ENCODE measurements at regions not wholly inside any gene's neighbourhood (a gene's known extent, or its start where the extent isn't known, plus 50 kb on each side); places are given as distances from the start of the nearest gene placed in this dataset.

DNA sequence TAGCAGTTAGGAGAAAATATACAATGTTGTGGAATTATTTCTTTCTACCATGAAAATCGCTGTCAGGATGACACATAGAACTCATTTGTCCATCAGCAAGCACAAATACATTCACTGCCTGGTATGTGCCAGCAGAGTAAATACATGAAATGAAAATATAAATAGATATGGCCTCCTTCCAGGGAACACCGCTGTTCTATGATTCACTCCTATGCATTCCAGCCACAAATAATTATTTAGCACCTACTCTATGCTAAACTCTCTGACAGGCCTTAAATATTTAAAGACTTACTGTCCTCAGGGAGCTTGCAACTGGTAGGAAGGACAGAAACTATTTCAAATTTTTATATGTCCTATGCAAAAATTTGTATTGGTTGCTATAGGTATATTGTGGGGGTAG, 975.0 kb upstream of the NCAM2 start:
- H3K27ac ChIP-seq = no peak overlapping the region
- 58 to 63% methylated on average over 2 of the region's 2 CpGs for WGBS, 2 donors
- TF ChIP-seq, protein P1, sequence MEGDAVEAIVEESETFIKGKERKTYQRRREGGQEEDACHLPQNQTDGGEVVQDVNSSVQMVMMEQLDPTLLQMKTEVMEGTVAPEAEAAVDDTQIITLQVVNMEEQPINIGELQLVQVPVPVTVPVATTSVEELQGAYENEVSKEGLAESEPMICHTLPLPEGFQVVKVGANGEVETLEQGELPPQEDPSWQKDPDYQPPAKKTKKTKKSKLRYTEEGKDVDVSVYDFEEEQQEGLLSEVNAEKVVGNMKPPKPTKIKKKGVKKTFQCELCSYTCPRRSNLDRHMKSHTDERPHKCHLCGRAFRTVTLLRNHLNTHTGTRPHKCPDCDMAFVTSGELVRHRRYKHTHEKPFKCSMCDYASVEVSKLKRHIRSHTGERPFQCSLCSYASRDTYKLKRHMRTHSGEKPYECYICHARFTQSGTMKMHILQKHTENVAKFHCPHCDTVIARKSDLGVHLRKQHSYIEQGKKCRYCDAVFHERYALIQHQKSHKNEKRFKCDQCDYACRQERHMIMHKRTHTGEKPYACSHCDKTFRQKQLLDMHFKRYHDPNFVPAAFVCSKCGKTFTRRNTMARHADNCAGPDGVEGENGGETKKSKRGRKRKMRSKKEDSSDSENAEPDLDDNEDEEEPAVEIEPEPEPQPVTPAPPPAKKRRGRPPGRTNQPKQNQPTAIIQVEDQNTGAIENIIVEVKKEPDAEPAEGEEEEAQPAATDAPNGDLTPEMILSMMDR (IDR thresholded peaks at IDR 0.05) = no peak
- intact Hi-C loops (cut with DNase I) = no loop called here
- no peaks in the 10 kb centered on the region for H3K27me3 ChIP-seq
- H3K4me3 ChIP-seq = no peak overlapping the region
- no peak for DNase-seq
- peaks cover 0 to 5% (median 0%) of the 10 kb centered on the region in 11 donors for H3K9me3 ChIP-seq
- no peaks in the 10 kb centered on the region for H3K4me1 ChIP-seq
- no peak for ATAC-seq
- H3K36me3 ChIP-seq = no peaks in the 10 kb centered on the region

DNA sequence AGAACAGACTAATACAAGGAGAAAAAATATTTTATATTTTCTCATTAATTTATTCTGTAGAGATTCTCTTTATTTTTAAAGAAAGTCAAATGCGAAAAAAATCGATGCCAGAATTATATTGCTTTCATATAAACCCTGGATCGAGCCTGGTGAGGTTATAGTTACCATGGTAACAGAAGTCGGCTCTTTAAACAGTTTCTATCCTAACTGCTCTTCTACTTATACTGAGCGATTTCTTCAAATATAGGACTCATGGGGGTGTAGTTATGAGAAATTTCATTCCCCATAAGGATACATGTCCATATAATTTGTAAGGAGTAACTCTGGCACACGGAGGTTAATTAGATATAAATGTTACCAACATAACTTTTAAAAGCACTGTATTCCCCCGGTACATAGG, 973.5 kb upstream of the NCAM2 start:
- ATAC-seq (no peak), DNase-seq (no peak)
- Histone ChIP-seq H3K9me3 (peaks cover 0 to 5% (median 0%) of the 10 kb centered on the region in 11 donors), H3K4me3 (no peak overlapping the region), H3K27me3 (no peaks in the 10 kb centered on the region), H3K36me3 (no peaks in the 10 kb centered on the region), H3K4me1 (no peaks in the 10 kb centered on the region), H3K27ac (no peak overlapping the region)
- intact Hi-C loops (cut with DNase I) = no loop called here
- WGBS, 2 donors = 88% methylated on average over 7 of the region's 7 CpGs
- TF ChIP-seq, protein P1 (IDR thresholded peaks at IDR 0.05) = no peak

DNA sequence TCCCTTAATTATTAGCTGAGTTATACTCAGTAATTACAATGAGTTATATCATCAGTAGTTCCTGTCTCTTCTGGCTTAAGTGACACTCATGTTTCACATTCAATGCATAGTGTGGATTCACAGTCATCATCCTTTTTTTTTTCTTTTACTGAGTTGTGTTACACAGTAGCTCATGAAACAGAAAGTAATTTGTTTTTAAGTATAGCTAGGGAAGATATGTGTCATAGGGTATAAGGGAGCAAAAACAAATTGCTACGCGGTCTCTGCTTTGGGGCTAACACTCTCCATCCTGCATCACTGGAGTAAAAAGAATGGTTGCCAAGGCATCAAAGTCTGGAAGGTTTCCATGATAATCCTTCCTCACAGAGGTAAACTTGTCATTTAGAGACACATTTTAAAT, 971.7 kb upstream of the NCAM2 start:
- Histone ChIP-seq H3K9me3 (peaks cover 0 to 3% (median 0%) of the 10 kb centered on the region in 11 donors), H3K36me3 (no peaks in the 10 kb centered on the region), H3K27me3 (no peaks in the 10 kb centered on the region), H3K4me1 (no peaks in the 10 kb centered on the region), H3K27ac (no peak overlapping the region), H3K4me3 (no peak overlapping the region)
- intact Hi-C loops (cut with DNase I) = no loop called here
- TF ChIP-seq, protein P1 (IDR thresholded peaks at IDR 0.05) = no peak
- no peak for ATAC-seq
- WGBS, 2 donors = 97 to 100% methylated on average over 2 of the region's 2 CpGs
- DNase-seq = no peak

DNA sequence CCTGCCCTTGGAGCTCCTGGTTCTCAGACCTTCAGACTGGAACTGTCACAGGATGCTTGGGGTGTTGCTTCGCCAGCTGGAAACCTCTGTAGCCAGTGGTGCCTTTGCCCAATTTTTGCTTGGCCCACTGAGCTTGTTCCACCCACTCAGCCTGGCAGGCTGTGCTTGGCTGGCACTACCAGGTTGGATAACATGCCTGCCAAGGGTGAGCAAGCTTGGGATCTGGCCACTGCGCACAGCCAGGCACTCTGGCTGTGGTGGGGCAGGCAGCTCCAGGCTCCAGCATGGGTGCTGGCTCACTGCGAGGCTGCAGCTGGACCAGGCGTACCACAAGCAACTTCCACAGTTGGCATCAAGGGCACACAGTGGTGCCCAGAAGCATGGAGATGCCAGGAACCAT, 967.8 kb upstream of the NCAM2 start:
- ATAC-seq (peak; percentile 29 to 90 (median 66)), DNase-seq (peak in 1 of 2 donors; percentile 38)
- H3K27ac ChIP-seq = no peak overlapping the region
- no peaks in the 10 kb centered on the region for H3K36me3 ChIP-seq
- H3K27me3 ChIP-seq = no peaks in the 10 kb centered on the region
- no peaks in the 10 kb centered on the region for H3K4me1 ChIP-seq
- no peak overlapping the region for H3K4me3 ChIP-seq
- TF ChIP-seq, protein P1 (IDR thresholded peaks at IDR 0.05) = no peak
- no peaks in the 10 kb centered on the region for H3K9me3 ChIP-seq
- 66% methylated on average over 4 of the region's 4 CpGs for WGBS, 2 donors
- intact Hi-C loops (cut with DNase I) = loop anchor here in 1 of 10 donors (10.0 kb wide), 1 partner anchor 1076 kb away; no protein-coding TSS in a partner anchor
